Liver (tissue), 3 donors: ENCODE measurements at regions not wholly inside any gene's neighbourhood (a gene's known extent, or its start where the extent isn't known, plus 50 kb on each side); places are given as distances from the start of the nearest gene placed in this dataset.

Experiments
- FOXA1 ChIP-seq: IDR thresholded peaks from 2 replicates; pipeline ENCODE4 v1.6.1; 2016; ENCODE audit warnings: antibody characterized with exemption
- GABPA ChIP-seq, 2 donors: IDR thresholded peaks in 1 of 2; conservative IDR thresholded peaks in 1 of 2; 2 replicates each; pipeline ENCODE4 v1.6.1; 2016; ENCODE audit warnings: antibody characterized with exemption in 2 of 2, mild to moderate bottlenecking in 1 of 2, moderate library complexity in 1 of 2
- JUND ChIP-seq, 2 donors: IDR thresholded peaks; 2 replicates each; pipeline ENCODE4 v1.6.1; 2016; ENCODE audit warnings: antibody characterized with exemption in 2 of 2
- NR2F2 ChIP-seq: IDR thresholded peaks from 2 replicates; pipeline ENCODE4 v1.6.1; 2016; ENCODE audit warnings: antibody characterized with exemption
- RXRA ChIP-seq, 2 donors: IDR thresholded peaks; 2 replicates each; pipeline ENCODE4 v1.6.1; 2017 to 2018; ENCODE audit warnings: antibody characterized with exemption in 2 of 2, mild to moderate bottlenecking in 1 of 2
- SP1 ChIP-seq: IDR thresholded peaks from 2 replicates; pipeline ENCODE4 v1.6.1; 2018; ENCODE audit warnings: antibody characterized with exemption, mild to moderate bottlenecking
- TAF1 ChIP-seq: conservative IDR thresholded peaks from 2 replicates; pipeline ENCODE4 v1.6.1; 2016; ENCODE audit warnings: antibody characterized with exemption, mild to moderate bottlenecking
- YY1 ChIP-seq: IDR thresholded peaks from 2 replicates; pipeline ENCODE4 v1.6.1; 2016; ENCODE audit warnings: antibody characterized with exemption, mild to moderate bottlenecking
- TF ChIP-seq, protein P1 (sequence below): fragments of 150-350 bp; IDR thresholded peaks from 2 replicates; pipeline ENCODE4 v1.5.1; 2017; ENCODE audit warnings: improper control_type of control experiment, low read depth, low read length; ENCODE audit not compliant: missing input control
- TF ChIP-seq, protein P2 (sequence below): IDR thresholded peaks from 2 replicates; pipeline ENCODE4 v1.6.1; 2016; ENCODE audit warnings: antibody characterized with exemption
- TF ChIP-seq, protein P3 (sequence below): IDR thresholded peaks from 2 replicates; pipeline ENCODE4 v1.6.1; 2016; ENCODE audit warnings: antibody characterized with exemption
- TF ChIP-seq, protein P4 (sequence below): IDR thresholded peaks from 2 replicates; pipeline ENCODE4 v1.6.1; 2016; ENCODE audit warnings: antibody characterized with exemption, mild to moderate bottlenecking
- donor health status: healthy.
- donor health status: healthy.

DNA sequence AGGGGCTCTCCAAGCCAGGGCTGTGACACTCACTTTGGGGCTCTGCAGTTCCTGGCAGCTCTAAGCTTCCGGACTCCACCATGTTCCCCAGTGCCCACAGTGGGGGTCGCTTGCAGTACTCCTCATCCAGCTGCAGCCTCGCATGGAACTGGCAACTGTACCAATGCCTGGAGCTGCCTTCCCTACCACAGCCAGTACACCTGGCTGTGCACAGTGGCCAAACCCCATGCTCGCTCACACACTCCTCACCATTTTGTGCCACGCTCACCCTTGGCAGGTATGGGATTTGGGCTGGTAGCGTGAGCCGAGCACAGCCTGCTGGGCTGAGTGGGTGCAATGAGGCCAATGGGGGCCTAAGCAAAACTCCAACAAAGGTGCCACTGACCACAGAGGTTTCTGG is 1369.9 kb downstream of the KCNT2 start:
- TF ChIP-seq TAF1 (no peak), FOXA1 (no peak), SP1 (no peak), NR2F2 (no peak), GABPA (IDR thresholded peaks at IDR 0.05 in 1 of 2, conservative IDR thresholded peaks at IDR 0.05 in 1 of 2) (no peak), RXRA (IDR thresholded peaks at IDR 0.05) (no peak), YY1 (no peak), JUND (IDR thresholded peaks at IDR 0.05) (no peak)
- TF ChIP-seq, protein P1, sequence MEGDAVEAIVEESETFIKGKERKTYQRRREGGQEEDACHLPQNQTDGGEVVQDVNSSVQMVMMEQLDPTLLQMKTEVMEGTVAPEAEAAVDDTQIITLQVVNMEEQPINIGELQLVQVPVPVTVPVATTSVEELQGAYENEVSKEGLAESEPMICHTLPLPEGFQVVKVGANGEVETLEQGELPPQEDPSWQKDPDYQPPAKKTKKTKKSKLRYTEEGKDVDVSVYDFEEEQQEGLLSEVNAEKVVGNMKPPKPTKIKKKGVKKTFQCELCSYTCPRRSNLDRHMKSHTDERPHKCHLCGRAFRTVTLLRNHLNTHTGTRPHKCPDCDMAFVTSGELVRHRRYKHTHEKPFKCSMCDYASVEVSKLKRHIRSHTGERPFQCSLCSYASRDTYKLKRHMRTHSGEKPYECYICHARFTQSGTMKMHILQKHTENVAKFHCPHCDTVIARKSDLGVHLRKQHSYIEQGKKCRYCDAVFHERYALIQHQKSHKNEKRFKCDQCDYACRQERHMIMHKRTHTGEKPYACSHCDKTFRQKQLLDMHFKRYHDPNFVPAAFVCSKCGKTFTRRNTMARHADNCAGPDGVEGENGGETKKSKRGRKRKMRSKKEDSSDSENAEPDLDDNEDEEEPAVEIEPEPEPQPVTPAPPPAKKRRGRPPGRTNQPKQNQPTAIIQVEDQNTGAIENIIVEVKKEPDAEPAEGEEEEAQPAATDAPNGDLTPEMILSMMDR = no peak
- TF ChIP-seq, protein P2, sequence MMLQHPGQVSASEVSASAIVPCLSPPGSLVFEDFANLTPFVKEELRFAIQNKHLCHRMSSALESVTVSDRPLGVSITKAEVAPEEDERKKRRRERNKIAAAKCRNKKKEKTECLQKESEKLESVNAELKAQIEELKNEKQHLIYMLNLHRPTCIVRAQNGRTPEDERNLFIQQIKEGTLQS = no peak
- TF ChIP-seq, protein P3, sequence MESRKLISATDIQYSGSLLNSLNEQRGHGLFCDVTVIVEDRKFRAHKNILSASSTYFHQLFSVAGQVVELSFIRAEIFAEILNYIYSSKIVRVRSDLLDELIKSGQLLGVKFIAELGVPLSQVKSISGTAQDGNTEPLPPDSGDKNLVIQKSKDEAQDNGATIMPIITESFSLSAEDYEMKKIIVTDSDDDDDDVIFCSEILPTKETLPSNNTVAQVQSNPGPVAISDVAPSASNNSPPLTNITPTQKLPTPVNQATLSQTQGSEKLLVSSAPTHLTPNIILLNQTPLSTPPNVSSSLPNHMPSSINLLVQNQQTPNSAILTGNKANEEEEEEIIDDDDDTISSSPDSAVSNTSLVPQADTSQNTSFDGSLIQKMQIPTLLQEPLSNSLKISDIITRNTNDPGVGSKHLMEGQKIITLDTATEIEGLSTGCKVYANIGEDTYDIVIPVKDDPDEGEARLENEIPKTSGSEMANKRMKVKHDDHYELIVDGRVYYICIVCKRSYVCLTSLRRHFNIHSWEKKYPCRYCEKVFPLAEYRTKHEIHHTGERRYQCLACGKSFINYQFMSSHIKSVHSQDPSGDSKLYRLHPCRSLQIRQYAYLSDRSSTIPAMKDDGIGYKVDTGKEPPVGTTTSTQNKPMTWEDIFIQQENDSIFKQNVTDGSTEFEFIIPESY = no peak
- TF ChIP-seq, protein P4, sequence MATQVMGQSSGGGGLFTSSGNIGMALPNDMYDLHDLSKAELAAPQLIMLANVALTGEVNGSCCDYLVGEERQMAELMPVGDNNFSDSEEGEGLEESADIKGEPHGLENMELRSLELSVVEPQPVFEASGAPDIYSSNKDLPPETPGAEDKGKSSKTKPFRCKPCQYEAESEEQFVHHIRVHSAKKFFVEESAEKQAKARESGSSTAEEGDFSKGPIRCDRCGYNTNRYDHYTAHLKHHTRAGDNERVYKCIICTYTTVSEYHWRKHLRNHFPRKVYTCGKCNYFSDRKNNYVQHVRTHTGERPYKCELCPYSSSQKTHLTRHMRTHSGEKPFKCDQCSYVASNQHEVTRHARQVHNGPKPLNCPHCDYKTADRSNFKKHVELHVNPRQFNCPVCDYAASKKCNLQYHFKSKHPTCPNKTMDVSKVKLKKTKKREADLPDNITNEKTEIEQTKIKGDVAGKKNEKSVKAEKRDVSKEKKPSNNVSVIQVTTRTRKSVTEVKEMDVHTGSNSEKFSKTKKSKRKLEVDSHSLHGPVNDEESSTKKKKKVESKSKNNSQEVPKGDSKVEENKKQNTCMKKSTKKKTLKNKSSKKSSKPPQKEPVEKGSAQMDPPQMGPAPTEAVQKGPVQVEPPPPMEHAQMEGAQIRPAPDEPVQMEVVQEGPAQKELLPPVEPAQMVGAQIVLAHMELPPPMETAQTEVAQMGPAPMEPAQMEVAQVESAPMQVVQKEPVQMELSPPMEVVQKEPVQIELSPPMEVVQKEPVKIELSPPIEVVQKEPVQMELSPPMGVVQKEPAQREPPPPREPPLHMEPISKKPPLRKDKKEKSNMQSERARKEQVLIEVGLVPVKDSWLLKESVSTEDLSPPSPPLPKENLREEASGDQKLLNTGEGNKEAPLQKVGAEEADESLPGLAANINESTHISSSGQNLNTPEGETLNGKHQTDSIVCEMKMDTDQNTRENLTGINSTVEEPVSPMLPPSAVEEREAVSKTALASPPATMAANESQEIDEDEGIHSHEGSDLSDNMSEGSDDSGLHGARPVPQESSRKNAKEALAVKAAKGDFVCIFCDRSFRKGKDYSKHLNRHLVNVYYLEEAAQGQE = no peak
